ENCODE measurements at regions not wholly inside any gene's neighbourhood (a gene's known extent, or its start where the extent isn't known, plus 50 kb on each side); places are given as distances from the start of the nearest gene placed in this dataset.

GRCh38 chr22:48224332-48224731, 1461.9 kb downstream of the TBC1D22A start:
- peaks cover 2% of the 10 kb centered on the region; the same call in 1 of the 2 replicates for H3K9me3 ChIP-seq (ENCODE audit: insufficient read depth, low read depth, low read length)
- no peak overlapping the region for H3K4me2 ChIP-seq (ENCODE audit: low read depth, low read length, poor library complexity, severe bottlenecking)
- no peaks in the 10 kb centered on the region for H3K4me1 ChIP-seq (ENCODE audit: insufficient read depth, low read length, poor library complexity, severe bottlenecking)
- no peak overlapping the region for H3K4me3 ChIP-seq (ENCODE audit: low read length, poor library complexity, severe bottlenecking)
- H3K9me2 ChIP-seq (replicated peaks; ENCODE audit: low read depth, low read length) = no peaks in the 10 kb centered on the region
- no peaks in the 10 kb centered on the region for H3F3A ChIP-seq (ENCODE audit: low read depth)
- H3K27me3 ChIP-seq (ENCODE audit: insufficient read depth, low read length, poor library complexity, severe bottlenecking) = no peaks in the 10 kb centered on the region
- TF ChIP-seq EZH2phosphoT487 (IDR thresholded peaks at IDR 0.05; ENCODE audit: borderline replicate concordance) (no peak), CTCF (conservative IDR thresholded peaks at IDR 0.05; ENCODE audit: low read length) (no peak)
- no peaks in the 10 kb centered on the region for H4K20me1 ChIP-seq (ENCODE audit: insufficient read depth, low read length, poor library complexity, severe bottlenecking)
- no peaks in the 10 kb centered on the region for H3K36me3 ChIP-seq (ENCODE audit: insufficient read depth, low read length)
- H3K79me2 ChIP-seq (ENCODE audit: insufficient read depth, low read length) = no peaks in the 10 kb centered on the region
- no peak overlapping the region for H3K9ac ChIP-seq (ENCODE audit: low read depth, low read length, poor library complexity, severe bottlenecking)
- H2AFZ ChIP-seq (ENCODE audit: low read length) = no peak overlapping the region

GRCh38 chr22:48223488-48224190, 1461.2 kb downstream of the TBC1D22A start:
- TF ChIP-seq EZH2phosphoT487 (IDR thresholded peaks at IDR 0.05; ENCODE audit: borderline replicate concordance) (no peak), CTCF (conservative IDR thresholded peaks at IDR 0.05; ENCODE audit: low read length) (no peak)
- H3K9me2 ChIP-seq (replicated peaks; ENCODE audit: low read depth, low read length) = no peaks in the 10 kb centered on the region
- no peak overlapping the region for H3K9ac ChIP-seq (ENCODE audit: low read depth, low read length, poor library complexity, severe bottlenecking)
- H3K4me1 ChIP-seq (ENCODE audit: insufficient read depth, low read length, poor library complexity, severe bottlenecking) = no peaks in the 10 kb centered on the region
- peaks cover 2% of the 10 kb centered on the region; the same call in 1 of the 2 replicates for H3K9me3 ChIP-seq (ENCODE audit: insufficient read depth, low read depth, low read length)
- no peaks in the 10 kb centered on the region for H4K20me1 ChIP-seq (ENCODE audit: insufficient read depth, low read length, poor library complexity, severe bottlenecking)
- H3K79me2 ChIP-seq (ENCODE audit: insufficient read depth, low read length) = no peaks in the 10 kb centered on the region
- no peak overlapping the region for H2AFZ ChIP-seq (ENCODE audit: low read length)
- no peaks in the 10 kb centered on the region for H3K36me3 ChIP-seq (ENCODE audit: insufficient read depth, low read length)
- no peaks in the 10 kb centered on the region for H3K27me3 ChIP-seq (ENCODE audit: insufficient read depth, low read length, poor library complexity, severe bottlenecking)
- no peak overlapping the region for H3K4me3 ChIP-seq (ENCODE audit: low read length, poor library complexity, severe bottlenecking)
- no peak overlapping the region for H3K4me2 ChIP-seq (ENCODE audit: low read depth, low read length, poor library complexity, severe bottlenecking)
- H3F3A ChIP-seq (ENCODE audit: low read depth) = no peaks in the 10 kb centered on the region

- Histone ChIP-seq H3F3A (ENCODE audit: low read depth) (no peaks in the 10 kb centered on the region), H3K9me3 (ENCODE audit: insufficient read depth, low read depth, low read length) (peaks cover 2% of the 10 kb centered on the region; the same call in 1 of the 2 replicates), H4K20me1 (ENCODE audit: insufficient read depth, low read length, poor library complexity, severe bottlenecking) (no peaks in the 10 kb centered on the region), H3K79me2 (ENCODE audit: insufficient read depth, low read length) (no peaks in the 10 kb centered on the region), H3K9ac (ENCODE audit: low read depth, low read length, poor library complexity, severe bottlenecking) (no peak overlapping the region), H3K27me3 (ENCODE audit: insufficient read depth, low read length, poor library complexity, severe bottlenecking) (no peaks in the 10 kb centered on the region), H3K36me3 (ENCODE audit: insufficient read depth, low read length) (no peaks in the 10 kb centered on the region), H3K4me3 (ENCODE audit: low read length, poor library complexity, severe bottlenecking) (no peak overlapping the region), H3K9me2 (replicated peaks; ENCODE audit: low read depth, low read length) (no peaks in the 10 kb centered on the region), H2AFZ (ENCODE audit: low read length) (no peak overlapping the region), H3K4me2 (ENCODE audit: low read depth, low read length, poor library complexity, severe bottlenecking) (no peak overlapping the region), H3K4me1 (ENCODE audit: insufficient read depth, low read length, poor library complexity, severe bottlenecking) (no peaks in the 10 kb centered on the region)
- no peak for TF ChIP-seq CTCF (conservative IDR thresholded peaks at IDR 0.05; ENCODE audit: low read length)
- no peak for TF ChIP-seq EZH2phosphoT487 (IDR thresholded peaks at IDR 0.05; ENCODE audit: borderline replicate concordance)
Observed at GRCh38 chr22:48222742-48223487, 1460.5 kb downstream of the TBC1D22A start.
